ENCODE measurements at regions not wholly inside any gene's neighbourhood (a gene's known extent, or its start where the extent isn't known, plus 50 kb on each side); places are given as distances from the start of the nearest gene placed in this dataset.

- no peak for TF ChIP-seq CTCF (IDR thresholded peaks at IDR 0.05; ENCODE audit: insufficient read depth, low read length, poor library complexity, severe bottlenecking)
- TF ChIP-seq EZH2phosphoT487 (conservative IDR thresholded peaks at IDR 0.05; ENCODE audit: low read length), result no peak
Observed at GRCh38 chr2:226443112-226443511, 356.5 kb downstream of the IRS1 start.
